Stimulated activated CD4-positive, alpha-beta T cell treated with anti-CD3 and anti-CD28 coated beads, Interleukin-15, amount 100 ng/mL, for 48 hours (primary cell): ENCODE measurements at regions not wholly inside any gene's neighbourhood (a gene's known extent, or its start where the extent isn't known, plus 50 kb on each side); places are given as distances from the start of the nearest gene placed in this dataset.

ENCODE experiments used
- DNase-seq, 2 donors: peaks; one replicate each; pipeline ENCODE4 v3.0.0-alpha.2; 2020; ENCODE audit warnings: low read depth in 2 of 2

DNA sequence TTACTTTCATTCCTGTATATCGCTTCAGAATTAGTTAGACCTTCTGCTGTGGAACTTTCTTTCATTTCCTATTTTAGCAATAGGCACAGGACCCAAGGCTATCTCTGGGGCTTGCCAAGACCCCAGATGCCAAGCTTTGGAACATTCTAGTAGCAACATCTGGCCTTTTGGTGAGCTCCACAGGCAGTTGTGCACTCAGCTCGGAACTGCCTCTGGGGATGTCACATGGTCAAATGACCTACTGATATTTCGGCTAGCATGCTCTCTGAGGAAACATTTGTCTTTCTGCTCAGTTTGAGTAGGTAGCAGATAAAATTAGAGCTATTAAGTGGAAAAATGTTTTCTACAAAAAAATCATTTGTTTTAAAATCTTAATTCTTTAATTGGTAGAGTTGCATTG is 76.6 kb upstream of the ITGA4 start:
- no peak for DNase-seq

DNA sequence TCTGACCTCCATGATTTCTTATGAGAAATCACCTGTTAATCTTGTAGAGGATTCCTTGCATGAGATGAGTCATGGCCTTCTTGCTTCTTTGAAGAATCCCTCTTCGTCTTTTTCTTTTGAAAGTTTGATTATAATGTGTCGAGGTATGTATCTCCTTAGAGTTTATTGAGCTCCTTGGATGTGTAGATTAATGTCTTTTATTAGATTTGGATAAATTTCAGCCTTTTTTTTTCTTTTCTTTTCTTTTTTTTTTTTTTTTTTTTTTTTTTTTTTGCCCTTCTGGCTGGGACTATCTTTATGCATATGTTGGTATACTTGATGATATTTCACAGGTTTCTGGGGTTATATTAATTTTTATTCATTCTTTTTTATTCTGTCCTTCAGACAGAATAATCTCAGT is 72.3 kb upstream of the ITGA4 start:
- no peak for DNase-seq

DNA sequence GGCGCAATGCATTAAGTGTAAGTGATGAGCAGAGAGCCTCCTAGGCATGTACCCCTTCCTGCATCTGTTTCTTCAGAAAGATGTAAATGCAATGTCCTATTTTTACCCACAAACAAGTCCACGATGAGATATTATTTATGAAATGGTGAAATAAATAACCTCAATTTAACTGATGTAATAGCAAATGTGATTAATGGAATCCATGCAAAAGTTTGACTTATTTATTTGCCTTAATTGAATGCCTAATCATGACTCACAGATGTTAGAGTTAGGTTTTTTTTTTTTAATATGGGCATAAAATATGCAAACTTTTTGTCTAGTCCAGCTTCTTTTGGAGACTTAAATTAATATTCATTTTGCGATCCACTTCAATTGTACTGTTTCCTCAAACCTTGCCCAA is 67.7 kb upstream of the ITGA4 start:
- no peak for DNase-seq

DNA sequence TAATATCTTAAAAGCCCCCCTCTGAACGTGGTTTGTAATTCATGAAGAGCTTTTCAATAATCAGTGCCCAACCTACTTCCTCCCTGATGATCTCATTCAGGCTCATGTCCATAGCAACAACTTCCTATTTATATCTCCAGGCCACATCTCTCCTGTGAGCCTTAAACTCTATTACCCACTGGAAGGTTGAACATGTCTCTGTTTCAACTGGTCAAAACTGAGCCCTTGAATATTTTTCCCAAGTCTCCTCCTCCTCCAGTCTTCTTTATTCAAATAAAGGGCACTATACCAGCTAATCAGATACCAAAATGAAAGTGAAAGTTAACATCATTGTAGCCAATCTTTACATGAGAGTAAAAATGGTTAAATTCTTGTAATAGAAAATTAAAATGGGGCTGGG is 63.7 kb upstream of the ITGA4 start:
- DNase-seq: no peak

DNA sequence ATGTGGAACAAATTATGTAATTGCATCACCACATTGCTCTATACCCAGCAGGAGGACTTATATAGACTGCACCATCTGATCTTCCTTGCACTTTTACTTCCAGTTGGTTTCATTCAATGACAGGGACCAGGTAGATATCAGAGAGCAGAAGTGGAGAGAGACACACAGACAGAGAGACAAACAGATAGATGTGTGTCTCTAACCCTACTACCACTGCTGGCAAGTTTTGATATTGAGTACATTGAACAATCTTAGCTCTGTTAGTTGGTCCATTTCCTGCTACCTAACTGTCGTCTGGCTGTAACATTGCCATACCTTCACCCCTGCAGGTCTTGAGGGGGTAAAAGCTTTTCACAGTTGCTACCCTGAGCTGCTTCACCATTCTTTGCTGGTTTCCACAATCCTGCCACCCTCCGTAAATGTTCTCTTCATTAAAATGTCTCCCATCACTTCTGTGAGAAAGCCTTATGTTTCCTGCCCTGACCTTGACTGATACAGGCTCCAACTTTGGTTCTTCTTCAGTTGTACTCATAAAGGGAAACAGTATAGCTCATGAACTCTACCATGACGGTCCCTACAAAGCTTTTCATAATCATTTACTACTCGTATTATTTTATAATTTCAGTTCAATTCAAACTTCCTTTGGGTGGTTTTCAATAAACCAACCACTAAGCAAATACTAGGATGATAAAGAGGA is 62.3 kb upstream of the ITGA4 start:
- no peak for DNase-seq

DNA sequence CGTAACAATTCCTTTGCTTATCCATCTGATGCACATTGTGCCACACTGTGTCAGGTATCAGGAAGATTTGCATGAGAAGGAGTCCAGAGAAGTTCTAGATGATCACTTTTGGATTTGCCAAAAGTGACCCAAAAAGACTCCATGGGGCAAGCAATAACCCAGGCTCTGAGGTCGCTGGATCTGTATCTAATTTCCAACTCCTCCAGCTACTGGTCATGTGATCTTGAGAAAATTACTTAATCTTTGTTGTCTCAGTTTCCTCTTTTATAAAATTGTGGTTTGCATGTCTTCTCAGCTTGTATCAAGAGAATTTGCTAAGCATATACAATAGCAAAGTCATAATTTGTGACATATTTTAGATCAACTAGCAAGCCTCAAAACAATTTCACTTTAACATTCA is 61.3 kb upstream of the ITGA4 start:
- DNase-seq: no peak

DNA sequence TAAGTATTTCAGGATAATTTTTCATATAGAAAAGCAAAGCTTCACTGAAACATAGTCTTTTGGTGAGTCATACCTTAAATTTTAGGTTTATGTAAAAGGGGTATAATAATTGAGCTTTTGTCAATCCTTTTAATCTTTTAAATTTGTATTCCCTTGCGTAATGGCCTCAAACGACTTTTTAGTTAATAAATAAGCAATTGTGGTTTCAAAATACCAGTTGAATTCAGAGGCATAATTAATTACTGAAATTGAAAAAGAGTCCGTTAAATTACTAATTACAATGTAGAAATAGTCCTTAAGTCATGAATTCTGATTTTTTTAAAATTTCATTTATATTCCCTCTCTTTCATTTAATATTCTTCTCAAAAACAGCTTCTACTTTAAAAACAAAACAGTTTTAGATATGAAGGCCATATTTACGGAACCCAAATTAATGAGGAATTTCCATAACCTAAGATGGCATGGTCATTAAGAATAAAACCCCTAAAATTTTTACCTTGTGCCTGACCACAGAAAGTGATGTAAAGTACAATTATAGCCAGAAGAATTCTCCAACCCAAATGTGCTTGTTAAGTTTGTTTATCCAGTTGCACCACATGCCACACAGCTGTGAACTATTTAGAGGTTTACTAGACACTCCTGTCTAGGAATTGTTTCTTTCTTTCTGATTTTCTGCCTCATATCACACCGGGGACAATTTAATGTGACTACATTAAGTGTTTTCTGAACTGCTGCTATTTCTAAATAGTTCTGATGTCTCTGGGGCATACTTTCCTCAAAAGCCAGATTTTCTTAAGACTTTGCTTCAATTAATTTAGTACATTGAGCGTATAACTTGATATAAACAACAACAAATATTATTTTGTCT is 60.7 kb upstream of the ITGA4 start:
- DNase-seq: no peak

DNA sequence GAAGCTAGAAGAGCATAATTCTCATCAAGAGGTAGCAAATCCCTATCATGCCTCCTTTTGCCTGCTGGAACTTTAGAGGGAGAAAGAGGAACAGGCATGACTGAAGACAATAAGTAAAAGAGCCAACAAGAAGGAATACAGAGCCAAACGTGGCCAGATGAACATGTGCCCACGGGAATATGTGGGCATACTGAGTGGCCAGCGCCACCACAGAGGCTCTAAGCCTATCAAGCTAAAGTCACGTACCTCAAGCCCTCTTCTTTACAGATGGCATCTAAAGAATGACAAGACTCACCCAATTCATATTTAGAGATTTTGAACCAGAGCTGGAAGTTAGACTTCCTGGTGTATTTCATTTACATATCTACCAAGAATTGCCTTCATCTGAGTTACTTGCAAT is 59.9 kb upstream of the ITGA4 start:
- DNase-seq: no peak

DNA sequence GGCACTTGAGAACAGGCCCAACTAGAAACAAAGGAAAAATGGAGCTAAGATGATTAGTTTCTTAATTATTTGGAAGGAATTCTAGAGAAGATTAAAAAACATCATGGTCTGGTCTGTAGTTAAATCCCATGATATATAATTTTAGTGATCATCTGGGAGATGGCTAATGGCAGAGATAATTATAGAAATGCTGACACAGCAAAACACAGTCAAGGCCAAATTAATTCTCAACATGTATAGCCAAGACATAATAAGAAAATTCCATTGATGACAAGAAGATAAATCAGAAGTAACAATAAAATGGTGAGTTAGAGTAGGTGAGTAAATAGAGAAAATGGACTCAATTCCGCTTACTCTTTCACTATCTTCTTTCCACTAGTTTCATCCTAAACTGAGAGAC is 59.2 kb upstream of the ITGA4 start:
- DNase-seq: no peak

DNA sequence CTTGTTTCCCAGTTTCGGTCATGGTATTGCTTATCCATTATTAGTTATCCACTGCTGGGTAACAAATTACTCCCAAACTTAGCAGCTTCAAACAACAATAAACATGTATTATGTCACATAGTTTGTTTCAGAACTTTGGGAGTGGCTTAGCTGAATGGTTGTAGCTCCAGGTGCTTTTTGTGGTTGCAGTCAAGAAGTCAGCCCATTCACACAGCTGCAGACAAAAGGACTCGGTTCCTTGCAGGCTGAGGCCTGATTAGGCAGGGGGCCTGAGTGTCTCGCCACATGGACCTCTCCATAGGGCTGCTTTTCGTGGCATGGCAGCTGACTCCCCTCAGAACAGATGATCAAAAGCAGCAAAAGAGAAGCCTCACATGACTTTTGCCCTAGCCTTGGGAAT is 58.2 kb upstream of the ITGA4 start:
- DNase-seq: no peak

DNA sequence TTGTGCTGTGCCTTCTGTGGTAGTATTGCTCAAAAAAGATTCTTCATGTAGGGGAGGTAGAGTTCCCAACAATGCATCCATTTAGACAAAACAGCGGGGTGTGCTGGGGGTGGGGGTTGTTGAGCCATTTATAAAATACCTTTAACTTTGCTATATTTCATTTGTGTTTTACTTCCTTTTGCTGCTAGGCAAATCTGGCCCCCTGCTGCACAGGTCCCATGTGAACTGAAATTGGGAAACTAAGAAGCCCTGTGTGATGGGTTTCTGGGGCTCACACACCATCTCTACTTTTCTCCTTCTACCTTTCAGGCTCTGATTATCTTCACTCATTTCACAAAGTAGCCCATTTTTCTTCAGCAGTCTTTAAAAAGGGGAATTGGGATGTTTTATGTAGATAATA is 52.7 kb upstream of the ITGA4 start:
- DNase-seq: no peak

DNA sequence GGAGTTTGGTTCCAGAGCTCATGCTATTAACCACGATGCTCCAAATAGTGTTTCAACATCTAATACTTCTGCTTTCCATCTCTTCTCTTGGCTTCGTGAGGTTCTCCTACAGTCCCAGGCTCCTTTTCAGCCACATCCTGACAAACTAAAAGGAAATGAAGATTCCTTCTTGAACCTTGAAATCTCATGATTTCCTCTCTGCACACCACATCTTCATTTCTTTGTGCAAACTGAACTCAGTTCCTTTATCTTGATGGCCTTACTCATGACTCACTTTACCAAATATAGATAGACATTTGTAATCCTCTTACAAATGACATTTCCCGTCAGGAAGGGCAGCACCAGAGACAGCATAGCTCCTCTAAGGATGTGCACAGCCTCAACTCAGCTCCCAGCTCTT is 50.0 kb upstream of the ITGA4 start:
- DNase-seq: no peak
